BLaER1 treated with 17β-estradiol and CSF1 and Interleukin-3, amounts not matched to agents 10 nM and 100 nM (cell line): ENCODE measurements at regions not wholly inside any gene's neighbourhood (a gene's known extent, or its start where the extent isn't known, plus 50 kb on each side); places are given as distances from the start of the nearest gene placed in this dataset.
A peak's percentile ranks its signal among the peaks of the same experiment; 100 is the strongest.

Source experiments
- H3K27ac ChIP-seq, 11 experiments: shearing (Covaris generic); formaldehyde crosslinking; 2 replicates each; pipeline ENCODE4 v1.8.1; 2022
- H3K27me3 ChIP-seq, 11 experiments: shearing (Covaris generic); formaldehyde crosslinking; 2 replicates each; pipeline ENCODE4 v1.8.1; 2022
- H3K36me3 ChIP-seq, 11 experiments: shearing (Covaris generic); formaldehyde crosslinking; 2 replicates each; pipeline ENCODE4 v1.8.1; 2022
- H3K4me1 ChIP-seq, 10 experiments: shearing (Covaris generic); formaldehyde crosslinking; 2 replicates each; pipeline ENCODE4 v1.8.1; 2022
- H3K4me2 ChIP-seq, 11 experiments: shearing (Covaris generic); formaldehyde crosslinking; 2 replicates each; pipeline ENCODE4 v1.8.1; 2022
- H3K4me3 ChIP-seq, 10 experiments: shearing (Covaris generic); formaldehyde crosslinking; 2 replicates each; pipeline ENCODE4 v1.8.1; 2022
- H3K9ac ChIP-seq, 11 experiments: shearing (Covaris generic); formaldehyde crosslinking; 2 replicates each; pipeline ENCODE4 v1.8.1; 2022
- H3K9me3 ChIP-seq, 11 experiments: shearing (Covaris generic); formaldehyde crosslinking; replicated peaks in 1 of 11; 2 replicates each; pipeline ENCODE4 v1.8.1; 2022
- H4K20me1 ChIP-seq, 11 experiments: shearing (Covaris generic); formaldehyde crosslinking; 2 replicates each; pipeline ENCODE4 v1.8.1; 2022
- Cebpa-rat ChIP-seq, 11 experiments: shearing (Covaris generic); IDR thresholded peaks; 2 replicates each; pipeline ENCODE4 v1.8.1; 2022

- H4K20me1 ChIP-seq, result no peaks in the 10 kb centered on the region
- peak overlapping the region in 8 of 11 experiments; percentile 20 to 76 (median 68); a peak in 12 of 22 replicates for H3K27ac ChIP-seq
- H3K36me3 ChIP-seq, result no peaks in the 10 kb centered on the region
- peaks cover 0 to 17% (median 9%) of the 10 kb centered on the region in 11 experiments; a peak in 14 of 22 replicates for H3K9me3 ChIP-seq
- H3K4me3 ChIP-seq, result no peak overlapping the region
- peaks cover 34 to 57% (median 43%) of the 10 kb centered on the region in 10 experiments for H3K4me1 ChIP-seq
- H3K4me2 ChIP-seq, result peak overlapping the region; percentile 33 to 85 (median 77)
- TF ChIP-seq Cebpa-rat (IDR thresholded peaks at IDR 0.05), result no peak
- no peak overlapping the region for H3K9ac ChIP-seq
- no peaks in the 10 kb centered on the region for H3K27me3 ChIP-seq
Measured at GRCh38 chr12:127558361-127558760, 708.6 kb upstream of the TMEM132C start.

GRCh38 chr12:127559349-127560040 is 707.5 kb upstream of the TMEM132C start:
- H3K4me3 ChIP-seq, result no peak overlapping the region; a peak in 2 of 20 replicates
- no peak for TF ChIP-seq Cebpa-rat (IDR thresholded peaks at IDR 0.05)
- no peaks in the 10 kb centered on the region for H4K20me1 ChIP-seq
- peak overlapping the region in 9 of 11 experiments; percentile 0 to 48 (median 29); a peak in 11 of 22 replicates for H3K9ac ChIP-seq
- peak overlapping the region in 10 of 11 experiments; percentile 57 to 76 (median 70); a peak in 21 of 22 replicates for H3K27ac ChIP-seq
- no peaks in the 10 kb centered on the region for H3K36me3 ChIP-seq
- peaks cover 0 to 21% (median 8%) of the 10 kb centered on the region in 11 experiments; a peak in 16 of 22 replicates for H3K9me3 ChIP-seq
- H3K4me2 ChIP-seq, result peak overlapping the region; percentile 69 to 85 (median 81)
- H3K27me3 ChIP-seq, result no peaks in the 10 kb centered on the region
- peaks cover 34 to 57% (median 43%) of the 10 kb centered on the region in 10 experiments for H3K4me1 ChIP-seq

- peak overlapping the region in 10 of 11 experiments; percentile 5 to 65 (median 57); a peak in 17 of 22 replicates for H3K27ac ChIP-seq
Measured at GRCh38 chr12:127560041-127560478, 706.9 kb upstream of the TMEM132C start.

GRCh38 chr12:127562816-127563215 is 704.2 kb upstream of the TMEM132C start:
- H3K27ac ChIP-seq, result no peak overlapping the region
- H3K9ac ChIP-seq, result no peak overlapping the region
- 0 out of 22 replicates have a peak overlapping the region, but pooled peaks of 1 of the 11 experiments have one; percentile 6 for H3K4me2 ChIP-seq
- no peak overlapping the region for H3K4me3 ChIP-seq
- peaks cover 21 to 32% (median 26%) of the 10 kb centered on the region in 10 experiments for H3K4me1 ChIP-seq
- no peaks in the 10 kb centered on the region for H3K36me3 ChIP-seq
- TF ChIP-seq Cebpa-rat (IDR thresholded peaks at IDR 0.05), result no peak
- H4K20me1 ChIP-seq, result no peaks in the 10 kb centered on the region
- H3K9me3 ChIP-seq, result peaks cover 9 to 39% (median 21%) of the 10 kb centered on the region in 11 experiments; a peak in 19 of 22 replicates
- H3K27me3 ChIP-seq, result 0 out of 22 replicates have a peak, but pooled peaks cover 0 to 1% (median 0%) of the 10 kb centered on the region in 11 experiments

More at GRCh38 chr12:127560041-127560478, 706.9 kb upstream of the TMEM132C start:
- Histone ChIP-seq H3K27me3 (no peaks in the 10 kb centered on the region), H3K9ac (no peak overlapping the region), H3K9me3 (peaks cover 4 to 27% (median 14%) of the 10 kb centered on the region in 11 experiments; a peak in 17 of 22 replicates), H4K20me1 (no peaks in the 10 kb centered on the region), H3K4me2 (peak overlapping the region; percentile 31 to 85 (median 81); a peak in 20 of 22 replicates), H3K4me1 (peaks cover 34 to 54% (median 43%) of the 10 kb centered on the region in 10 experiments), H3K4me3 (no peak overlapping the region), H3K36me3 (no peaks in the 10 kb centered on the region)
- TF ChIP-seq Cebpa-rat (IDR thresholded peaks at IDR 0.05), result no peak

DNA sequence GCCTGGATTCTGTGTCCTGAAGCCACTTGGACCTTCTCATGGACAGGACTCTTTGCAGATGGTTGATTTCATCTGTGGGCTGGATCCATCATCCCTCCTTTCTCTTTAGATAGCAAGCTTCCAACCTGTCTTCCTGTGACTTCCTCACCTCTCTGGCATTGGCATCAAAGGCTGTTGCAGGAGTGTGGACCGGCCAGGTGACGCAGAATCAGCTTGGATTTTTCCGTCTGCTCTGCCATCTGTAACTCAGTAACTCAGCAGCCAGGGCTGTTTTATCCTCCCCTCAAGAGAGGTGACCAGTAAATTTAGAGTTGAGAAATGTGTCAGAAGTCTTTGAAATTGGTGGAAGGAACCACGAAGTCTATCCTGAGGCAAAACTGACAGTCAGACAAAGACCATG is 701.7 kb upstream of the TMEM132C start:
- no peak for TF ChIP-seq Cebpa-rat (IDR thresholded peaks at IDR 0.05)
- H3K9ac ChIP-seq, result no peak overlapping the region

GRCh38 chr12:127567531-127567930 is 699.4 kb upstream of the TMEM132C start:
- Histone ChIP-seq H3K4me2 (no peak overlapping the region), H3K36me3 (no peaks in the 10 kb centered on the region), H3K27ac (no peak overlapping the region), H3K27me3 (0 out of 22 replicates have a peak, but pooled peaks cover 0 to 3% (median 0%) of the 10 kb centered on the region in 11 experiments), H3K4me1 (peaks cover 0 to 15% (median 2%) of the 10 kb centered on the region in 10 experiments; a peak in 9 of 20 replicates), H3K4me3 (no peak overlapping the region), H4K20me1 (no peaks in the 10 kb centered on the region), H3K9ac (no peak overlapping the region), H3K9me3 (peaks cover 7 to 32% (median 19%) of the 10 kb centered on the region in 11 experiments; a peak in 15 of 22 replicates)
- TF ChIP-seq Cebpa-rat (IDR thresholded peaks at IDR 0.05), result no peak

More for the DNA sequence above, 701.7 kb upstream of the TMEM132C start:
- no peaks in the 10 kb centered on the region for H3K36me3 ChIP-seq
- H3K4me2 ChIP-seq, result no peak overlapping the region
- H3K27ac ChIP-seq, result no peak overlapping the region
- peaks cover 9 to 39% (median 21%) of the 10 kb centered on the region in 11 experiments; a peak in 19 of 22 replicates for H3K9me3 ChIP-seq
- no peak overlapping the region for H3K4me3 ChIP-seq
- H4K20me1 ChIP-seq, result no peaks in the 10 kb centered on the region
- H3K4me1 ChIP-seq, result peaks cover under 1 to 7% (median 1%) of the 10 kb centered on the region in 10 experiments; a peak in 10 of 20 replicates
- 0 out of 22 replicates have a peak, but pooled peaks cover 0 to 3% (median 0%) of the 10 kb centered on the region in 11 experiments for H3K27me3 ChIP-seq

DNA sequence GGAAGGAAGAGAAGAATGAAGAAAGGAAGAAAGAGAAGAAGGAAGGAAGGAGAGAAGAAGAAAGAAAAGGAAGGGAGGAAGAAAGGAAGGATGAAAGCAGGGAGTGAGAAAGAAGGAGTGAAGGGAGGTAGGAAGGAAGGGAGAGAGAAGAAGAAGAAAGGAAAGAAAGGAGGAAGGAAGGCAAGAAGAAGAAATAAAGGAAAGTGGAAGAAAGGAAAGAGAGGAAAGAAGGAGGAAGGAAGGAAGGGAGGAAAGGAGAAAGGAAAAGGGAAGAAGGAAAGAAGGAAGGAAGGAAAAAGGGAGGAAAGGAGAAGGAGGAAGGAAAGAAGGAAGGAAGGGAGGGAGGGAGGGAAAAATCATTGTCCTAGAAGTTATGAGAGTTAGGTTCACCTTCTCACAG is 696.6 kb upstream of the TMEM132C start:
- H3K27me3 ChIP-seq, result 0 out of 22 replicates have a peak, but pooled peaks cover 0 to 3% (median 0%) of the 10 kb centered on the region in 11 experiments
- TF ChIP-seq Cebpa-rat (IDR thresholded peaks at IDR 0.05), result no peak
- no peak overlapping the region for H3K9ac ChIP-seq
- no peak overlapping the region for H3K4me2 ChIP-seq
- no peaks in the 10 kb centered on the region for H3K36me3 ChIP-seq
- H3K4me1 ChIP-seq, result peaks cover 0 to 17% (median 0%) of the 10 kb centered on the region in 10 experiments; a peak in 8 of 20 replicates
- H3K9me3 ChIP-seq, result peaks cover under 1 to 13% (median 6%) of the 10 kb centered on the region in 11 experiments; a peak in 9 of 22 replicates
- no peak overlapping the region for H3K4me3 ChIP-seq
- no peak overlapping the region for H3K27ac ChIP-seq
- no peaks in the 10 kb centered on the region for H4K20me1 ChIP-seq

DNA sequence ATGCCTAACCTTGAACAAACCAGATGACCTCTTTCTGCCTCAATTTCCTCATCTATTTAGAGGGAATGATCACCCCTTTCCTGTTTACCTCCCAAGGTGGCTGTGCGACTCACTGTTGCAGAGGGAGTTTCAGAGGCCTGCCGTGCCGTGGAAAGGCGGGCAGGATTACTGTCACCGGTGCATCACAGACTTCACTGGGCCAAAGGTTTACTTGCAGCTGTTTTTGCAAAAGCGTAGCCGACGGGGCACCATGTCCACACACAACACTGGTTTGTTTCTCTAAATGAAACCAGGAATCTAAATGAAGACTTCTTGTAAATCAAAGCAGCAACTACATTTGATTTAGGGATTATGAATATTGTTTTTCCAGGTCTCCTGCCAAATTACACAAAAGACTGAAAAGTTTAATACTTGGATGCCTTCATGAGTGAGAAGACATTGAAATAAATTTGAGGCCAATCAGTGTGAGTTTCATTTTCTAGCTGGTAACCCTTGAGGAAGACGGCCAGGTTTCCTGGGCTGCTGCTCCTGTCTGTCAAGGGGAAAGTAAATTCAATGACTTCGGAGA is 696.1 kb upstream of the TMEM132C start:
- no peaks in the 10 kb centered on the region for H4K20me1 ChIP-seq
- no peak overlapping the region for H3K9ac ChIP-seq
- H3K27me3 ChIP-seq, result 0 out of 22 replicates have a peak, but pooled peaks cover 0 to 3% (median 0%) of the 10 kb centered on the region in 11 experiments
- no peaks in the 10 kb centered on the region for H3K36me3 ChIP-seq
- H3K4me3 ChIP-seq, result no peak overlapping the region
- no peak for TF ChIP-seq Cebpa-rat (IDR thresholded peaks at IDR 0.05)
- peaks cover 0 to 17% (median 0%) of the 10 kb centered on the region in 10 experiments; a peak in 8 of 20 replicates for H3K4me1 ChIP-seq
- no peak overlapping the region for H3K27ac ChIP-seq
- H3K4me2 ChIP-seq, result no peak overlapping the region; a peak in 1 of 22 replicates
- H3K9me3 ChIP-seq, result peaks cover 0 to 8% (median 6%) of the 10 kb centered on the region in 11 experiments; a peak in 8 of 22 replicates
